ENCODE measurements at regions not wholly inside any gene's neighbourhood (a gene's known extent, or its start where the extent isn't known, plus 50 kb on each side); places are given as distances from the start of the nearest gene placed in this dataset.

DNA sequence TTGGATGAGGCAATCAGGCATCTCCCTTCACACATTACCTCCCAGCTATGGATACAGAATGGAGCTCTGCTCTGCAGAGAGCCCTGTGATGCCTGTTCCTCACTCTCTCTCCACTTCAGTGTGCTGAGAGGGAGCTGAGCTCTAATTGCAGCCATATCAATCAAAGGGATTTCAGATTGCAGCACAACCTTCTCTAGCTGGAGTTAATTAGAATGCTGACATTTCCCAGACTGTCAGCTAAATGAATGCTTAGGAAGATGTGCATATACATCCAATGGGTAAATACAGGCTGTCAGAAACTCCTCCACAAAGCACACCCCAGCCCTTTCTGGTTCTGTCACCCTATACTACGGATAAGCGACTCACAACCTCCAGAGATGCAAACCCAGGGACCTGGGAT is 402.6 kb downstream of the EIPR1 start:
- Histone ChIP-seq H3K4me1 (no peaks in the 10 kb centered on the region), H3K4me3 (no peak overlapping the region), H3K27ac (no peak overlapping the region), H3K36me3 (no peaks in the 10 kb centered on the region), H3K9me3 (peaks cover 6% of the 10 kb centered on the region), H3K27me3 (peaks cover 4% of the 10 kb centered on the region)
- WGBS, result 48% methylated on average over 2 of the region's 2 CpGs
- no peak for TF ChIP-seq EP300 (IDR thresholded peaks at IDR 0.05)
- TF ChIP-seq POLR2A (IDR thresholded peaks at IDR 0.05), result no peak
- TF ChIP-seq, protein P1, sequence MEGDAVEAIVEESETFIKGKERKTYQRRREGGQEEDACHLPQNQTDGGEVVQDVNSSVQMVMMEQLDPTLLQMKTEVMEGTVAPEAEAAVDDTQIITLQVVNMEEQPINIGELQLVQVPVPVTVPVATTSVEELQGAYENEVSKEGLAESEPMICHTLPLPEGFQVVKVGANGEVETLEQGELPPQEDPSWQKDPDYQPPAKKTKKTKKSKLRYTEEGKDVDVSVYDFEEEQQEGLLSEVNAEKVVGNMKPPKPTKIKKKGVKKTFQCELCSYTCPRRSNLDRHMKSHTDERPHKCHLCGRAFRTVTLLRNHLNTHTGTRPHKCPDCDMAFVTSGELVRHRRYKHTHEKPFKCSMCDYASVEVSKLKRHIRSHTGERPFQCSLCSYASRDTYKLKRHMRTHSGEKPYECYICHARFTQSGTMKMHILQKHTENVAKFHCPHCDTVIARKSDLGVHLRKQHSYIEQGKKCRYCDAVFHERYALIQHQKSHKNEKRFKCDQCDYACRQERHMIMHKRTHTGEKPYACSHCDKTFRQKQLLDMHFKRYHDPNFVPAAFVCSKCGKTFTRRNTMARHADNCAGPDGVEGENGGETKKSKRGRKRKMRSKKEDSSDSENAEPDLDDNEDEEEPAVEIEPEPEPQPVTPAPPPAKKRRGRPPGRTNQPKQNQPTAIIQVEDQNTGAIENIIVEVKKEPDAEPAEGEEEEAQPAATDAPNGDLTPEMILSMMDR (IDR thresholded peaks at IDR 0.05), result no peak
- TF ChIP-seq POLR2AphosphoS5 (IDR thresholded peaks at IDR 0.05), result no peak
- DNase-seq (ENCODE audit: low spot score in 2 of 2), result no peak

DNA sequence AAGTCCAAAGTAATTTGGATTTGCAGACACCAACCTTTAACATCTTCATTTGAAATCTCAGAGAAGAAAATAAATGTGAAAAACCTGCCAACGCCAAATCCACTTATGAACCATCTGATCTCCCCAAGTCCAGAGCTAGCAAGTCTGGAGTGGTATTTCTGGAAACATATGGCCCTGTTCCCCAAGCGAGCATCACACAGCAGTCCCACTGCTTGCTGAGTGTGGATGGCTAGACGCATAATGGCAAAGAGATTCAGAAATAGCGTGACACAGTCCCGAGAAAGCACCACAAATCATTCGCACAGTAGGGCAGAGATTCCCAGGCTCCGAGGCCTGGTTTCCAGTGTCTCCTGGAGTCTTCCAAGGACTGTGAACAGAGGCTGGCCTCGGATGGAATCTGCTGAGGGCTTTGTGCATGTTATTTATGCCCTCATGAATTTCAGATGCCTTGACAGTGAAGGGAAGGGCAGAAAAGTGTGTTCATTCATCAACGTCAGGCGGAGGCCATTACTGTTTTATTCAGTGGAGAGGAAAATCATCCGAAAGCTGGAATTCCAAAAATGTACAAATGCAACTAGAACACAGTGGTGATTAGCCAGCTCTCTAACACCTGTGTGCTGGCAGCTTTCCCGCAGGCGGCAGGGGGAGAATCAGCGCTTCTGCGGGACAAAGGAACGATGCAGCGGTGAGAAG is 417.0 kb downstream of the EIPR1 start:
- no peak for DNase-seq (ENCODE audit: low spot score in 2 of 2)
- no peak for TF ChIP-seq POLR2AphosphoS5 (IDR thresholded peaks at IDR 0.05)
- no peak for TF ChIP-seq POLR2A (IDR thresholded peaks at IDR 0.05)
- no peak for TF ChIP-seq EP300 (IDR thresholded peaks at IDR 0.05)
- TF ChIP-seq, protein P1 (IDR thresholded peaks at IDR 0.05), result no peak
- WGBS, result 60% methylated on average over 17 of the region's 17 CpGs

DNA sequence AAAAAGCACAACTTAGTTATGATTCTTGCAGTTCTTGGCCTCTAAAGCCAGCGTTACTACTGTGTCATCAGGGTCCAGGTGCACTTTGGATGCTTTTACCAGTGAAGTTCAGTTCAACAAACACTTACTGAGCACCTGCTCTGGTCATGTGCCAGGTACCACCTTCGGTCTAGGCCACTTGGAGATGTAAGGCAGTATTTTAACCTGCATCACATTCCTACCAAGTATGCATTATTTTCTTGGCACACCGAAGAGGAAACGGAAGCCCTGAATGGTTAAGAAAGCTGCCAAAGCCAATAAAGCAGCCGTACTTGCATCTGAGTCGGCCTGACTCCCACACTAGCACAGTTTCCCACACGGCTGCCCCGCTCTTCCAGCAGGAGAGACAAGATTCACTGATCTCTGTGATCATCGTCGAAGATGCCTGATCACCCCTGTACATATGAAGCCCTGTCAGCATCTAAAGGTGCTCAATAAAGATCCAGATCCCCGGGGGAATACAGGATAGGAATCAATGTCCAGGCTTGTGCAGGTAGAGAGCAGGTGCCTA is 427.1 kb downstream of the EIPR1 start:
- no peaks in the 10 kb centered on the region for H3K36me3 ChIP-seq
- H3K27me3 ChIP-seq, result no peaks in the 10 kb centered on the region
- no peak for DNase-seq (ENCODE audit: low spot score in 2 of 2)
- H3K9me3 ChIP-seq, result no peaks in the 10 kb centered on the region
- H3K27ac ChIP-seq, result no peak overlapping the region
- 35% methylated on average over 10 of the region's 11 CpGs for WGBS
- no peaks in the 10 kb centered on the region for H3K4me1 ChIP-seq
- TF ChIP-seq POLR2A (IDR thresholded peaks at IDR 0.05) (no peak), EP300 (IDR thresholded peaks at IDR 0.05) (no peak), POLR2AphosphoS5 (IDR thresholded peaks at IDR 0.05) (no peak)
- TF ChIP-seq, protein P1 (IDR thresholded peaks at IDR 0.05), result no peak
- no peak overlapping the region for H3K4me3 ChIP-seq

More for the DNA sequence above, 417.0 kb downstream of the EIPR1 start:
- Histone ChIP-seq H3K4me1 (no peaks in the 10 kb centered on the region), H3K36me3 (no peaks in the 10 kb centered on the region), H3K4me3 (no peak overlapping the region), H3K27ac (no peak overlapping the region), H3K9me3 (no peaks in the 10 kb centered on the region), H3K27me3 (no peaks in the 10 kb centered on the region)

DNA sequence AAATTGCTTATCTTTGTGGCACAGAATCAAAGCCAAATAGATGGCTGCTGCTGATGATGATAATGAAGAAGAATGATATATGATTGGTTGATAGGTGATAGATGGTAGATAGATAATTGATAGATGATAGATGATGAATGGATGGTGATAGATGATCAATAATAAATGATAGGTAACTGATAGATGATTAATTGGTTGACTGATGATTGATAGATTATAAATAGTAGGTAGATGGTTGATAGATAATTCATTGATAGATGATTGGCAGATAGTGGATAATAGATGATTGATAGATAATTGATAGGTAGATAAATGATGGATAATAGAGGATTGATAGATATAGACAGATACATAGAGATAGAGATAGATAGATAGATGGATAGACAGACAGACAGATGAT is 430.2 kb downstream of the EIPR1 start:
- Histone ChIP-seq H3K27ac (no peak overlapping the region), H3K4me3 (no peak overlapping the region), H3K9me3 (peaks cover 3% of the 10 kb centered on the region), H3K4me1 (no peaks in the 10 kb centered on the region), H3K27me3 (no peaks in the 10 kb centered on the region), H3K36me3 (no peaks in the 10 kb centered on the region)
- DNase-seq (ENCODE audit: low spot score in 2 of 2), result no peak
- TF ChIP-seq EP300 (IDR thresholded peaks at IDR 0.05) (no peak), POLR2A (IDR thresholded peaks at IDR 0.05) (no peak), POLR2AphosphoS5 (IDR thresholded peaks at IDR 0.05) (no peak)
- TF ChIP-seq, protein P1 (IDR thresholded peaks at IDR 0.05), result no peak

DNA sequence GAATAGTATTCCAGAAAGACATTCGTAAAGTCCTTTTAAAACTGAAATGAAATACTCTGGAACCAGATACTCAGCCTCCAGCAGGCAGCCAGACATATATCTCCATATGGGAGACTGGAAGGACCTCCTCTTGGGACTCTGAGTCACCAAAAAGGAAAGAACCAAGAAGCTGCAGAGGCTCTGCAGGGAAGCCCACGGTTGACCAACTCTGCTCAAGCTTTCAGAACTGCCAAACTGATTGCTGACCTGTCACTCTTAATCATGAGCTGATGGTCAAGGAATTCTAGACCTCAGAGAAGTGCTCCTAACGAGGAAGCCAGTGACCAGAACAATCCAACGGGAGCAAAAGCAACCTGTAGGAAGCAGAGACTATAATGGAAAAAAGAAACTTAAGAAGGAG is 434.7 kb downstream of the EIPR1 start:
- 70% methylated on average over 4 of the region's 4 CpGs for WGBS
- Histone ChIP-seq H3K9me3 (peaks cover 3% of the 10 kb centered on the region), H3K27ac (no peak overlapping the region), H3K36me3 (no peaks in the 10 kb centered on the region), H3K27me3 (peaks cover 5% of the 10 kb centered on the region), H3K4me1 (no peaks in the 10 kb centered on the region), H3K4me3 (no peak overlapping the region)
- DNase-seq (ENCODE audit: low spot score in 2 of 2), result no peak
- TF ChIP-seq EP300 (IDR thresholded peaks at IDR 0.05), result no peak
- TF ChIP-seq, protein P1 (IDR thresholded peaks at IDR 0.05), result no peak

Measured in suprapubic skin (tissue), 4 donors.